Activated naive CD4-positive, alpha-beta T cell treated with anti-CD3 and anti-CD28 coated beads, Interleukin-2, amount 50 U/mL, for 72 hours (primary cell): ENCODE measurements at regions not wholly inside any gene's neighbourhood (a gene's known extent, or its start where the extent isn't known, plus 50 kb on each side); places are given as distances from the start of the nearest gene placed in this dataset.

Experiments
- ATAC-seq, 2 donors: fragments of 150-1000 bp; cut with Tn5 transposase; 2 replicates each; pipeline ENCODE4 v1.10.0; 2021; ENCODE audit warnings: mild to moderate bottlenecking in 2 of 2, moderate library complexity in 2 of 2
- DNase-seq, 2 donors: peaks; one replicate each; pipeline ENCODE4 v3.0.0; 2021 to 2022; ENCODE audit warnings: low spot score in 2 of 2
- H3K27ac Mint-ChIP-seq, 2 donors: one replicate each; pipeline ENCODE4 v1.8.0; 2022; ENCODE audit warnings: mild to moderate bottlenecking in 2 of 2, mixed read lengths in 2 of 2
- H3K36me3 Mint-ChIP-seq, 2 donors: one replicate each; pipeline ENCODE4 v1.8.0; 2022; ENCODE audit warnings: mixed read lengths in 2 of 2
- H3K9me3 Mint-ChIP-seq, 2 donors: one replicate each; pipeline ENCODE4 v1.8.0; 2022; ENCODE audit warnings: mixed read lengths in 2 of 2

DNA sequence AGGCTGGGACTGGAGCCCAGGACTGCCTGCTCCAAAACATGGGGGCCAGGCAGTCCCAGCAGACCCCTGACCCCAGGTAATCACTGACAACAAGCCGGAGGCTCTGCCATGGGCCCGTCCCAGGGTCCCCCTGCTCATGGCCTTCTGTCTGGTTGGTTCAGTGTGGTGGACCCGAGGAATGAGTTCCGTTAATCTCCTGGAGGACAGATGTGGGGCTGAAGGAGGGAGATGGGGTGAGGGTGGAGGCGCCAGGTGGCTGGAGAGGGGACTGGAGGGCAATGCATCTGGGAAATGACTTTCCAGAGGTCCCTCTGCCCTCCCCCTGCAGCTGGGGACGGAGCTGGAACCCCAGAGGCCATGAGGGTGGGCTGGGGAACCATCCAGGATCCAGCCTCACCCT is 103.2 kb downstream of the EBNA1BP2 start:
- Mint-ChIP-seq H3K27ac (no peak overlapping the region), H3K36me3 (no peaks in the 10 kb centered on the region), H3K9me3 (no peaks in the 10 kb centered on the region)
- DNase-seq (no peak), ATAC-seq (no peak)

DNA sequence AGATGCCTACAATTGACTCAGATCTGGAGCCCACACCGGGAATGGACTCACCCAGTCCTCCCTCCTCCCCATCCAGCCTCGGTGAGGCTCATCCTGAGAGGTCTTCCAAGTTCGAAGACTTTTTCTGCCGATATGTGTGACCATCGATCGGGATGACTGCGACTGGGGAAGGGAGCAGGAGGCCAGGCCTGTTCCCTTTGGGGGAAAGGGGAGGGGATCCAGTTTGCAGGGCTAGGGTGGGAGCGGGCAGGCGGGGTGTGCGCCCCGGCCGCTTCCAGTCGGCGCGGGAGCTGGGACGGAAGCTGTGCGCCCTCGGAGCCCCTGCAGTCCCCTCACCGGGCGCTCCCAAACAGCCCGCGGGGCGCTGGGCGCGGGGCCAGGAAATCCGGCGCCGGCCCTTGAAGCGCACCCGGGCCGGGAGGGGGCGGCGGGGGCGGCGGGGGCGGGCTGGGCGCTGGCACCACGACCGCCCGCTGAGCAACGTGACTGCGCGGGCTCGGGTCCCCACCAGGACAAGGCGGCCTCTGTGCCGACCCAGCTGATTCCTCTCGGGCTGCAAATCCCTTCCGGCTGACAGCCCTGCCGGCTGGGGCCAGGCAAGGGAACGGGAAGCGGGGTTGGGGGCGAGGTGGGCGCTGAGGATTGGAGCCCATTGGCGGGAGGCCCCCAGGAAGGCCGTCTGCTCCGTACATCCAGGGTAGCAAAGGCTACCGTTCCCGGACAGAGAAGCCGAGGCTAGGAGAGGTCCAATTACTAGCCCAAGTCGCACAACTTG is 103.9 kb downstream of the EBNA1BP2 start:
- no peak for DNase-seq
- Mint-ChIP-seq H3K9me3 (no peaks in the 10 kb centered on the region), H3K27ac (no peak overlapping the region), H3K36me3 (no peaks in the 10 kb centered on the region)
- ATAC-seq, result peak in 1 of 2 donors; percentile 33

DNA sequence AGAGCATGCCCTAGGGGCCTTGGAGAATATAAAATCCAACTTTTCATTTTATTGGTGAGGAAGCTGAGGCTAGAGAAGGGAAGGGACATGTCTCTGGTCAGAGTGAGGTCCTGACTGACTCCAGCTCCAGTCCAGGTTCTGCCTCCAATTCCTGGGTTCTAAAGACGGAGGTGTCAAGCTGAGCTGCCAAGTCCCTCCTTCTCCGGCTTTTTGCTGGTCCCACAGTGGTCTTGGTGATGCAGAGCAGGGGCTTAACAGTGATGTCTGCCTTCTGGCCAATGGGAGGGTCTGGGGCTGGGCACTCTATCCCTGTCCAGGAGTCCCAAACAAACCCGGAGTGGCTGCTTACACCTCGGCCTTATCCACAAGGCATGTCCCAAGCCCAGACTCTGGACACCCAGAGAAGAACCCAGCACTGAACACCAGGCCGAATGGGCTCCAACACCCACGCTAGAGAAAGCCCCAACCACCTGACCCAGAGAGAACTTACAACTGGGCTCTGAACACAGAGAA is 104.8 kb downstream of the EBNA1BP2 start:
- DNase-seq, result no peak
- Mint-ChIP-seq H3K27ac (no peak overlapping the region), H3K36me3 (no peaks in the 10 kb centered on the region), H3K9me3 (no peaks in the 10 kb centered on the region)
- ATAC-seq, result no peak

DNA sequence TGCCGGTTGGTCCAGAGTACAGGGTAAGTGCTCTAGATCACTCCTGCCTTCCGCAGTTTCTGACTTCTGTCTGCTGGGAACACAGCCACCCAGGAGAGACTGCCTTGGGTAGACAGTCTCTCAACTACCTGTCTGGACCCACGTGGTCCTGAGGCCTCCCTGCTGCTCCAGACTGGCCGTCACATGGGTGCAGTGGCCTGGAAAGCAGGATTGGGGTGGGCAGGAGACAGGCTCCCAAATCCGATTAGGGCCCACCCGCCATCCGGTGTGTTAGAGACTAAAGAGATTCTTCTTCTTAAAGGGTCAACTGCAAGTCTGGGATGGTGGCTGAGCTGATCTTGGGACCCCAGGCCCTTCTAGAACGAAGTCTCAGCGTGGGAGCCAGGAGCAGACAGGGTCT is 105.5 kb downstream of the EBNA1BP2 start:
- no peaks in the 10 kb centered on the region for H3K9me3 Mint-ChIP-seq
- no peak for ATAC-seq
- no peaks in the 10 kb centered on the region for H3K36me3 Mint-ChIP-seq
- H3K27ac Mint-ChIP-seq, result no peak overlapping the region
- no peak for DNase-seq

DNA sequence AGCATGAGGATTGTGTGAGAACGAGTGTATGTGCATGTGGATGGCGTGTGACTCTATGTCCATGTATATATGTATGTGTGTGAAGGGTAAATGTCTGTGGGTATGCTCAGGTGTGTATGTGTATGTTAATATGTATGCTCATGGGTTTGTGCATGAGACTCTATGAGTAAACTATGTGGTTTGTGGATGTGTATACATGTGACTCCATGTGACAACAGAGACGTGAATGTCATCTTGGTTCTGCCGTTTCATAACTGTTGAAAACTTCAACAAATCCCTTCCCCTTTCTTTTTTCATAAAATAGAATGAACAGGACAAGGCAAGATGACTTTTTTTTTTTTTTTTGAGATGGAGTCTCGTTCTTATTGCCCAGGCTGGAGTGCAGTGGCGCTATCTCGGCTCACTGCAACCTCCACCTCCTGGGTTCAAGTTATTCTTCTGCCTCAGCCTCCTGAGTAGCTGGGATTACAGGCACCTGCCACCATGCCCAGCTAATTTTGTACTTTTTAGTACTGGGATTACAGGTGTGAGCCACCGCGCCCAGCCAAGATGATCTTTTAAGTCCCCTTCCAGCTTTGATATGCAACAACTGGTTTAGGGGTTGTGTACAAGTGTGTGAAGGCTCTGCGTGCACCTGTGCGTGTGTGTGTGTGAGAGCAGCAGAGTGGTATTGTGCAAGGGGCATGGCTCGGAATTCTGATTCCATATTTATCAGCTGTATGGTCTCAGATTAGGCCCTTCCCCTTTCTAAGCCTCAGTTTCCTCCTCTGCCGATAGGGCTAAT is 106.3 kb downstream of the EBNA1BP2 start:
- Mint-ChIP-seq H3K27ac (no peak overlapping the region), H3K36me3 (no peaks in the 10 kb centered on the region), H3K9me3 (no peaks in the 10 kb centered on the region)
- ATAC-seq (no peak), DNase-seq (no peak)

DNA sequence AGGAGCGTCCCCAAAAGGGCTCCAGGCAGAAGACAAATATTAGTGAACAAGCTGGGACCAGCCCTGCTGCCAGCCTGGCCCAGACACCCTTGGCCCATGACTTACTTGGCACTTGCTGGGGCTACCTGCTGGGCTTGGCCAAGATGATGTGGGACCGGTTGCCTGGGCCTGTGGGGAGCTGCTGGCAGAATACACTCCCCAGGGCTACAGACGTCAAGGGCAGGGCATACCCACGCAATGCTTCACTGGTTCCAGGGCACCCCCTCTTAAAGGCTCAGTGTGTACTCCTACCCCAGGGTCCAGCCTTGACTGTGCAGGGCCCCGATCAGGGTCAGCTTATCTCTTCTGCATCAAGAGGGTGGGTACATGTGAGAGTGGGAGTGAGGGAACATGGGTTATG is 106.5 kb upstream of the SLC2A1 start:
- ATAC-seq, result no peak
- peaks cover 0 to 2% of the 10 kb centered on the region in 2 donors for H3K9me3 Mint-ChIP-seq
- H3K36me3 Mint-ChIP-seq, result no peaks in the 10 kb centered on the region
- no peak for DNase-seq
- H3K27ac Mint-ChIP-seq, result no peak overlapping the region

DNA sequence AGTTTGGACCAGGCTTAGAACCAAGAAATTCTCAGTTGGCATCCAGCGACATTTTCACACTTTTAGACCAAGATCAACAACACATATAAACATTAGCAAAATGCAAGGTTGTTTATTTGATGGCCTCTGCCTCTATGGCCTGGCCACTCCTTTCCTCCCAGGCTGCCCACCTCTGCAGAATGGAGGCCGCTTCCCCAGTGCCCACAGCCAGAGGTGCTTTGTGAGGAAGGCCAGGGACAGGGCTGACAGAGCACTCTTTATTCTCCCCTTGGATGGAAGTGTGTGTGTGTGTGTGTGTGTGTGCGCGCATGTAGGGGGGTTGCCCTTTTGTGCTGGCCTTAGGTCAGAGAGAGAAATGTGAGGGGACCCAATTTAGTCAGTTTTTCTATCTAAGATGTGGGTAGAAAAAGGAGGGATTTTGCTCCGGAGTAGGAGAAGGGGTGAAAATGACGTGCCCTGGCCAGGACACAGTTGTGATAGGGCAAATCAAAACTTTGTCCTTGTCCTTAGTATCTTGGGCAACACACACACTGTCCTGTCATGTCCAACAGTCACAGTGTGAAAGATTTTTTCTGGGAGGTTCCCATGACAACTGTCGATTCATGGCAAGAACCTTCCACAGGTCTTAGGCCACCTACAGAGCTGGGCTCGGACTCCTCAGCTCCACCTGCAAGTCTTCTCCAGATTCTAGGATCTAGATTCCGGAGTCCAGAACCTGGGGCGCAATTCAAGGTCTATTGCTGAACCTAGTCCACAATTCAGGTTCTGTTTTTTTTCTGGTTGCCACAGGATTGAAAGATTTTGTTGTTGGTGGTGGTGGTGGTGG is 104.9 kb upstream of the SLC2A1 start:
- ATAC-seq (no peak), DNase-seq (no peak)
- Mint-ChIP-seq H3K9me3 (peaks cover 0 to 4% of the 10 kb centered on the region in 2 donors), H3K36me3 (no peaks in the 10 kb centered on the region), H3K27ac (no peak overlapping the region)

DNA sequence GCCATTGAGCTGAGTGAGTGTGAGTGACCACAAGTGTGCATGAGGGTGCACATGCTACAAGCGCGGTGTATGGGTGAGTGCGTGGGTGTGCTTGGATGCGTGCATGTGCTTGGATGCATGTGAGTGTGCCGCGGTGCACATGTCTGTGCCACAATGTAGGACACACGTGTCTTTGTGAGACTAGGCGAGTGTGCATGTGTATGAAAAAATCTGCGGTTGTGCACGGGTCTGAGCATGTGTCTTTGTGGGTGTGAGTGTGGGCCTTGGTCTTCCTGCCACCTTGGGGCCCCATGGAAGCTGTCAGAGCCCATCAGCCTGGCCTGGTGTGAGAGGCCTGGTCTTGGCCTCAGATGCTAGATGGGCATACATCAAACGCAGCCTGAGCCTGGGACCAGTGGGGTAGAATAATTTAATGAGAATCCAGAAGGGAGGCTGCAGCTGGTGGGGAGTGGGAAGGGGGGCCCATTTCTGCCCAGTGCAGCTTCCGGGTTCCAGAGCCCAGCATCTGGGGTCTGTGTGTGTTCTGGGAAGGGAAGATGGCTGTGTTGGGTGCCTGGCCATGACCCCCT is 103.9 kb upstream of the SLC2A1 start:
- DNase-seq, result no peak
- Mint-ChIP-seq H3K9me3 (peaks cover 0 to 8% of the 10 kb centered on the region in 2 donors), H3K27ac (peak overlapping the region in 1 of 2 donors; percentile 10), H3K36me3 (peaks cover 0 to 5% of the 10 kb centered on the region in 2 donors)
- ATAC-seq, result no peak

DNA sequence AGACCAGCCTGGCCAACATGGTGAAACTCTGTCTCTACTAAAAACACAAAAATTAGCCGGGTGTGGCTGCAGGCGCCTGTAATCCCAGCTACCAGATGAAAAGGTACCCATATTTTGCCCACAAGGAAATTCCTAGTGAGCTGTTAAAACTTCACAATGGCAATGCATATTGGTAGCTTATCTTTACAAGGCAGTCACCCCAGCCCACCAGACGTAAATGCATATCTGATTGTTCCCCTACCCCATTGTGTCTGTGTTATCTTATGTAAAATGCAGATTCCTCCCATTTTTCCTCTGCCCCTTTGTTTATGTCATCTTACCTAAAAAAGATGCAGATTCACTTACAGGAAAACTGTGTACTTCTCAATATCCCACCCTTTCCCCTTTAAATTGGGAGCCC is 103.1 kb upstream of the SLC2A1 start:
- no peak for ATAC-seq
- Mint-ChIP-seq H3K27ac (no peak overlapping the region), H3K36me3 (peaks cover 0 to 10% of the 10 kb centered on the region in 2 donors), H3K9me3 (peaks cover 0 to 12% of the 10 kb centered on the region in 2 donors)
- no peak for DNase-seq

DNA sequence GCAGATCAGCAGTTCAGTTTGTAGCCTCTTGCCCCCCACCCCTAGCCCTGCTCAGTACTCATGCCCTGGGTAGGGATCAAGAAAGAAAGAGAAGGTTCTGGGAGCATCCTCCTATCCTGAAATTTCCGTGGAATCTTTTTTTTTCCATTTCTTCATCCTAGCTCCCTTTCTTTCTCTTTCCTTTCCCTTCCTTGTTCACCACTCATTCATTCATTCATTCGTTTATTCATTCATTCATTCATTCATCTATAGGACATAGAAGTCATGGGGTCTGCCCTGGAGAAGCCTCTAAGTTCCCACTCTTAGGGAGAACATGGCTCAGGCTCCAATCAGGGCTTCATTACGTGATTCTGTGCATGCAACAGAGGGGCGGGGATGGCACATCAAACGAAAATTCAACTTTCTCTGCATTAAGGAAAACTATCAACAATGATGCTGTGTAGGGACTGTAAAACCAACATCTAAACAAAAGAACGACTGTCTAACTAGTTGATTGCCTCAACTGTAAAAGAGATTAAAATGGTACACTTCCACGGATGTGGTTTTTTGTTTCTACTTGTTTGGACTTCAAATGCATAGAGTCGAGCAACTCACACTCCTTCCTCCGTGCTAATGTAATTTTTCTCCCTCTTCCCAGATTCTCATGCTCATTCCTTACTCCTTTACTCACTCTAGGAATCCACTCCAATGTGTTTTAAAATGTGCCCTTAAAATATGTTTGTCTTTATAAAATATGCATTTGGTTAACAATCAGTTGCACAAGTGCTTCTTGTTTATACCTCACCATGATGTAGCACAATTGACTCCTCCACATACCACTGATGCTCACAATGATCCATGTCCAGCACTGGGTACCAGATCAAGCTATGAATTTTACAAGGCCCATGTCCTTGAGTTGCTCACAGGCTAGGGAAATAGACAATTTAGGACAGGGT is 101.2 kb upstream of the SLC2A1 start:
- Mint-ChIP-seq H3K36me3 (peaks cover 0 to 10% of the 10 kb centered on the region in 2 donors), H3K27ac (no peak overlapping the region), H3K9me3 (peaks cover 0 to 12% of the 10 kb centered on the region in 2 donors)
- DNase-seq, result no peak
- ATAC-seq, result no peak

DNA sequence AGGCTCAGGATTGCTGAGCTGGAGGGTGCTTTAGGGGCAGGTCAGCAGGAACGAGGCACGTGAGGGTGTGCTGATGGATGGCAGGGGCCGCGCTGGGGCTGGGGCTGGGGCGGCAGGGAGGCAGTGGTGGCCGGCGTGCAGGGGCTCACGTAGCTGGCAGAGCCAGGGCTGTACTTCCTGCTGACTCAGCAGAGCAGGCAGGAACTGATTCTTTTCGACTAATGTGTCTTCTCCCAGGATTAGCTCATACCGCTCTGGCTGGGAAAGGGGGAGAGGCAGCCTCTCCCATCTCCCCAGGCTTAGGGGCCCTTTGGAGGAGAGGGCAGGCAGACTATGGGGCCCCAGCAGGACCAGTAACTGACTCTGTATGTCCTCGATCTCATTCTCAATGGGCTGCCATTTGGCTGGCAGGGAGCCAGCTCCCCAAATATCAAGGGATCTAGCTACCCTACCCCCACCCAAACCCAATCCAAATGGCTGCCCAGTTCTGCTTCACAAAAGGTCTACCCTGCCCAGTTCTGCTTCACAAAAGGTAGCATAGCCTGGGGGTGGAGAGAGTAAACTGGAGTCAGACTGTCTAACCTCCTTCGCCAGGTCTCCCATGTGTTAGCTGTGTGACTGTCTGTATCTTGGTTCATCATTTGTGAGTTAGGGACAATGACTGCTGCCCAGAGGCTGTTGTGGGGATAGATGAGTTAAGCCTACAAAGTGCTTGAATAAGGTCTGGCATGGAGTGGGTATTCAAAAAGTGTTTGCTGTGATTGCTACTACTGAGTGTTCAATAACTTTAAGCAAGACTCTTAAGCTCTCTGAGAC is 100.1 kb upstream of the SLC2A1 start:
- Mint-ChIP-seq H3K27ac (peak overlapping the region in 1 of 2 donors; percentile 90), H3K36me3 (peaks cover 0 to 10% of the 10 kb centered on the region in 2 donors), H3K9me3 (peaks cover 0 to 12% of the 10 kb centered on the region in 2 donors)
- ATAC-seq (peak in 1 of 2 donors; percentile 54), DNase-seq (peak in 1 of 2 donors; percentile 20)

DNA sequence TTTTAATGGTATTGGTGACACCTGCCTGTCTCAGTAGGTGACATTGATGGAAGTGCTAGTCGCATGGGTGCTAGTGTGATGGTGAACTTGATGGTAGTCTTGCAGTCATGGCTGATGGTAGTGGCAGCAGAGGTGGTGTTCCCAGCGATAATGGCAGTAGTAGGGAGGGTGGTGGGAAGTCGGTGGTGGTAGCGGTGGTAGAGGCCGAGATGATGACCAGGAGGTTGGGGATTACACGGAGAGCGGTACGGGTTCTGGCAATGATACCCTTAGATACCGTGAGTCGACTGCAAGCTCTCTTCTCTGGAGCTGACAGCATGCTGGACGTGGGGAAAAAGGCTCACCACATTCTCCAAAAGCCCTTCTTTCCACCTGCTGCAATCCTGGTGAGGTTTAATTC is 99.4 kb upstream of the SLC2A1 start:
- DNase-seq, result no peak
- H3K9me3 Mint-ChIP-seq, result peaks cover 0 to 12% of the 10 kb centered on the region in 2 donors
- H3K36me3 Mint-ChIP-seq, result peaks cover 0 to 10% of the 10 kb centered on the region in 2 donors
- no peak for ATAC-seq
- H3K27ac Mint-ChIP-seq, result peak overlapping the region in 1 of 2 donors; percentile 90

DNA sequence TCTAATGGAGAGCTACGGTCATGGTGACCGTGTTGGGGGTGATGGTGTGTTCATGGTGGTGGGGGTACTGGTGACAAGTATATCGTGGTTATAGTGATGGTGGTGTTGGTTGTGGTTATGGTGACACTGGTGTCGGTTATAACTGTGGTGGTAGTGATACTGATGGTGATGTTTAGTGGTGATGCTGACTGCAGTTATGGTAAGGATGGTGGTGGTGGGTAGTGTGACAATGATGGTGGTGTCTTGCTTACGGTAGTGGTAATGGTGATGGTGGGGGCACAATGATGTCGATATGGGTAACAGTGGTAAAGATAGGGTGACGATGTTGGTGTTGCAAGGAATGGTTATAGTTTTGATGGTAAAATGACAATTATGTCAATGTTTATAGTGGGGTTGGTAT is 98.9 kb upstream of the SLC2A1 start:
- DNase-seq (no peak), ATAC-seq (no peak)
- Mint-ChIP-seq H3K27ac (peak overlapping the region in 1 of 2 donors; percentile 53), H3K9me3 (peaks cover 0 to 12% of the 10 kb centered on the region in 2 donors), H3K36me3 (peaks cover 0 to 10% of the 10 kb centered on the region in 2 donors)

DNA sequence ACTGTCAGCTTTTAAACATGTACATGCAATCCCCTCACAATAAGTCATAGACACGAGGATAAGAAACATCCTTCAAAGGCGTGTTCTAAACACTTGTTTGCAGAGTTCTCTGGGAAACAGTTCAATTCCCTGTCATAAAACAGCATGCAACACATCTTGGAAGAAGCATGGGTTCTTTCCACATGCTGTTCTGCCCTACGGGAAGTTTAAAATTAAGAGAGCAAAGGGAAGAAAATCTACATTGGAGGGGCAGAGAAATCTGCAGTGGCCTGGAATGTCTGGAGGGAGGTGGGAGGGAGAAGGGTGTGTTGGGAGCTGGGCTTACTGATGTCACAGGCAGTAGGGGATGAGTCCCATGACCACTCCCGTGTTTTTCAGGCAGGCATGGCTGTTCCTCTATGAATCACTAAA is 98.3 kb upstream of the SLC2A1 start:
- Mint-ChIP-seq H3K27ac (no peak overlapping the region), H3K36me3 (peaks cover 0 to 10% of the 10 kb centered on the region in 2 donors), H3K9me3 (peaks cover 0 to 12% of the 10 kb centered on the region in 2 donors)
- ATAC-seq (no peak), DNase-seq (no peak)

DNA sequence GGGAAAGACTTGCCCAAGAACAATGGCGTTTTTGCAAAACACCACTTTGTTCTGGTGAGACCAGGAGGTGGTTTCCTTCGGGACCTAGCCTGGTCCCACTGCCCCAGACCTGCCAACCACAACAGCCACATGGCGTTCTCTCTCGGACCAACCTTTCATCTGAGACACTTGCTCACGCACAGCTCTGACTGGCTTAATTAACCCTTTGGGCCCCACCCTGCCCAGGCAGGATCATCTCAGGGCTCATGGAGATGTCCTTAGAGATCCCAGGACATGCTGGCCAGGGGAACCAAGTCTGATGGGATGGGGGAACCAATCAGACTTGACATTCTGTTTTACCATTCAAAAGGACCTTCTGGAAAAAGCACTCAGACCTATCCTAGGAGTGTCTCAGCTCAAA is 97.8 kb upstream of the SLC2A1 start:
- H3K36me3 Mint-ChIP-seq, result peaks cover 0 to 10% of the 10 kb centered on the region in 2 donors
- DNase-seq, result no peak
- H3K9me3 Mint-ChIP-seq, result peaks cover 0 to 12% of the 10 kb centered on the region in 2 donors
- H3K27ac Mint-ChIP-seq, result no peak overlapping the region
- no peak for ATAC-seq
